A549 (cell line): ENCODE measurements at regions not wholly inside any gene's neighbourhood (a gene's known extent, or its start where the extent isn't known, plus 50 kb on each side); places are given as distances from the start of the nearest gene placed in this dataset.

ENCODE experiments used
- CTCF ChIP-seq: fragments of >200 bp; sonication (Bioruptor Twin); formaldehyde crosslinking; IDR thresholded peaks from 3 replicates; pipeline ENCODE4 v1.5.1; 2016
- ESRRA ChIP-seq: fragments of 150-350 bp; IDR thresholded peaks from 2 replicates; pipeline ENCODE4 v1.6.1; 2014; ENCODE audit warnings: mild to moderate bottlenecking, low read length, borderline replicate concordance
- JUN ChIP-seq, 2 experiments: fragments of >200 bp; sonication (Bioruptor Twin); formaldehyde crosslinking; IDR thresholded peaks; 2 replicates in 1 of 2; 3 replicates in 1 of 2; pipeline ENCODE4 v1.6.1; 2016 to 2017
- MAX ChIP-seq: IDR thresholded peaks from 2 replicates; pipeline ENCODE4 v1.6.1; 2012

GRCh38 chr2:129078548-129078947 is 759.9 kb upstream of the HS6ST1 start:
- TF ChIP-seq ESRRA (no peak), JUN (IDR thresholded peaks at IDR 0.05) (no peak), MAX (no peak), CTCF (no peak)
